ENCODE measurements at regions not wholly inside any gene's neighbourhood (a gene's known extent, or its start where the extent isn't known, plus 50 kb on each side); places are given as distances from the start of the nearest gene placed in this dataset.
"Not testable (repeated sequence)": the region's sequence is repeated elsewhere in the genome, so short reads cannot be mapped to it uniquely, and the experiment has no call there.

DNA sequence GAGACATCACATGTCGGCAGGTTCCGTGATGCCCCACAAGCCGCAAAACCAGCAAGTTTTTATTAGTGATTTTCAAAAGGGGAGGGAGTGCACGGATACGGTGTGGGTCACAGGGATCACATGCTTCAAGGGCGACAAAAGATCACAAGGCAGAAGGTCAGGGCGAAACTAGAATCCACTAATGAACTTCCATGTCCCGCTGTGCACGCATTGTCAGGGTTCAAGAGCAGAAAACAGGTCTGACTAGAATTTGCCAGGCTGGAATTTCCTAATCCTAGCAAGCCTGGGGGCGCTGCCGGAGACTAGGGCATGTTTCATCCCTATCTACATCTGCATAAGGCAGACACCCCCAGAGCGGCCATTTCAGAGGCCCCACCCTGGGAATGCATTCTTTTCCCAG lies 225.2 kb downstream of the NPHP4 start:
- TF ChIP-seq, protein P1, sequence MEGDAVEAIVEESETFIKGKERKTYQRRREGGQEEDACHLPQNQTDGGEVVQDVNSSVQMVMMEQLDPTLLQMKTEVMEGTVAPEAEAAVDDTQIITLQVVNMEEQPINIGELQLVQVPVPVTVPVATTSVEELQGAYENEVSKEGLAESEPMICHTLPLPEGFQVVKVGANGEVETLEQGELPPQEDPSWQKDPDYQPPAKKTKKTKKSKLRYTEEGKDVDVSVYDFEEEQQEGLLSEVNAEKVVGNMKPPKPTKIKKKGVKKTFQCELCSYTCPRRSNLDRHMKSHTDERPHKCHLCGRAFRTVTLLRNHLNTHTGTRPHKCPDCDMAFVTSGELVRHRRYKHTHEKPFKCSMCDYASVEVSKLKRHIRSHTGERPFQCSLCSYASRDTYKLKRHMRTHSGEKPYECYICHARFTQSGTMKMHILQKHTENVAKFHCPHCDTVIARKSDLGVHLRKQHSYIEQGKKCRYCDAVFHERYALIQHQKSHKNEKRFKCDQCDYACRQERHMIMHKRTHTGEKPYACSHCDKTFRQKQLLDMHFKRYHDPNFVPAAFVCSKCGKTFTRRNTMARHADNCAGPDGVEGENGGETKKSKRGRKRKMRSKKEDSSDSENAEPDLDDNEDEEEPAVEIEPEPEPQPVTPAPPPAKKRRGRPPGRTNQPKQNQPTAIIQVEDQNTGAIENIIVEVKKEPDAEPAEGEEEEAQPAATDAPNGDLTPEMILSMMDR (IDR thresholded peaks at IDR 0.05) = not testable (repeated sequence)
- TF ChIP-seq POLR2A (IDR thresholded peaks at IDR 0.05) = not testable (repeated sequence)

Measured in right lobe of liver (tissue), 4 donors.